ENCODE measurements at regions not wholly inside any gene's neighbourhood (a gene's known extent, or its start where the extent isn't known, plus 50 kb on each side); places are given as distances from the start of the nearest gene placed in this dataset.
"Not testable (repeated sequence)": the region's sequence is repeated elsewhere in the genome, so short reads cannot be mapped to it uniquely, and the experiment has no call there.

- DNase-seq (ENCODE audit: low spot score): no peak
- intact Hi-C loops (cut with micrococcal nuclease): no loop called here
- H3K36me3 Mint-ChIP-seq (ENCODE audit: low read depth): no peaks in the 10 kb centered on the region
- H3K9me3 Mint-ChIP-seq: peaks cover 10% of the 10 kb centered on the region
- no peaks in the 10 kb centered on the region for H3K27me3 Mint-ChIP-seq (ENCODE audit: insufficient read depth)
- H3K4me3 Mint-ChIP-seq: no peak overlapping the region
- no peaks in the 10 kb centered on the region for H3K4me1 Mint-ChIP-seq (ENCODE audit: low read depth)
- no peak overlapping the region for H3K27ac Mint-ChIP-seq
These were observed 379.0 kb upstream of the HTR1E start for GRCh38 chr6:86558318-86558717.

GRCh38 chr6:86537292-86537861 is 400.0 kb upstream of the HTR1E start:
- H3K4me1 Mint-ChIP-seq (ENCODE audit: low read depth): no peaks in the 10 kb centered on the region
- no peak for DNase-seq (ENCODE audit: low spot score)
- peaks cover 1% of the 10 kb centered on the region for H3K27me3 Mint-ChIP-seq (ENCODE audit: insufficient read depth)
- intact Hi-C loops (cut with micrococcal nuclease): no loop called here
- H3K36me3 Mint-ChIP-seq (ENCODE audit: low read depth): no peaks in the 10 kb centered on the region
- no peak overlapping the region for H3K27ac Mint-ChIP-seq
- no peak overlapping the region for H3K4me3 Mint-ChIP-seq
- H3K9me3 Mint-ChIP-seq: no peaks in the 10 kb centered on the region

GRCh38 chr6:86536121-86536520 is 401.2 kb upstream of the HTR1E start:
- Mint-ChIP-seq H3K27ac (no peak overlapping the region), H3K27me3 (ENCODE audit: insufficient read depth) (peaks cover 1% of the 10 kb centered on the region), H3K9me3 (no peaks in the 10 kb centered on the region), H3K4me1 (ENCODE audit: low read depth) (no peaks in the 10 kb centered on the region), H3K36me3 (ENCODE audit: low read depth) (no peaks in the 10 kb centered on the region), H3K4me3 (no peak overlapping the region)
- DNase-seq (ENCODE audit: low spot score): no peak
- intact Hi-C loops (cut with micrococcal nuclease): no loop called here

GRCh38 chr6:86535100-86535499 is 402.2 kb upstream of the HTR1E start:
- DNase-seq (ENCODE audit: low spot score): no peak
- no peaks in the 10 kb centered on the region for H3K9me3 Mint-ChIP-seq
- H3K4me3 Mint-ChIP-seq: no peak overlapping the region
- no peak overlapping the region for H3K27ac Mint-ChIP-seq
- H3K36me3 Mint-ChIP-seq (ENCODE audit: low read depth): no peaks in the 10 kb centered on the region
- peaks cover 1% of the 10 kb centered on the region for H3K27me3 Mint-ChIP-seq (ENCODE audit: insufficient read depth)
- intact Hi-C loops (cut with micrococcal nuclease): no loop called here
- no peaks in the 10 kb centered on the region for H3K4me1 Mint-ChIP-seq (ENCODE audit: low read depth)

- Mint-ChIP-seq H3K27me3 (ENCODE audit: insufficient read depth) (no peaks in the 10 kb centered on the region), H3K27ac (no peak overlapping the region), H3K4me1 (ENCODE audit: low read depth) (no peaks in the 10 kb centered on the region), H3K4me3 (no peak overlapping the region), H3K9me3 (peaks cover 15% of the 10 kb centered on the region), H3K36me3 (ENCODE audit: low read depth) (no peaks in the 10 kb centered on the region)
- no peak for DNase-seq (ENCODE audit: low spot score)
- intact Hi-C loops (cut with micrococcal nuclease): no loop called here
These were observed 407.7 kb upstream of the HTR1E start for GRCh38 chr6:86529635-86530034.

- peaks cover 26% of the 10 kb centered on the region for H3K9me3 Mint-ChIP-seq
- no peak for DNase-seq (ENCODE audit: low spot score)
- no peaks in the 10 kb centered on the region for H3K4me1 Mint-ChIP-seq (ENCODE audit: low read depth)
- no peak overlapping the region for H3K4me3 Mint-ChIP-seq
- no peak overlapping the region for H3K27ac Mint-ChIP-seq
- H3K27me3 Mint-ChIP-seq (ENCODE audit: insufficient read depth): no peaks in the 10 kb centered on the region
- intact Hi-C loops (cut with micrococcal nuclease): no loop called here
- no peaks in the 10 kb centered on the region for H3K36me3 Mint-ChIP-seq (ENCODE audit: low read depth)
These were observed 411.1 kb upstream of the HTR1E start for GRCh38 chr6:86526238-86526637.

- no peaks in the 10 kb centered on the region for H3K9me3 Mint-ChIP-seq
- no peak overlapping the region for H3K4me3 Mint-ChIP-seq
- intact Hi-C loops (cut with micrococcal nuclease): no loop called here
- no peaks in the 10 kb centered on the region for H3K4me1 Mint-ChIP-seq (ENCODE audit: low read depth)
- DNase-seq (ENCODE audit: low spot score): no peak
- H3K36me3 Mint-ChIP-seq (ENCODE audit: low read depth): no peaks in the 10 kb centered on the region
- no peak overlapping the region for H3K27ac Mint-ChIP-seq
- no peaks in the 10 kb centered on the region for H3K27me3 Mint-ChIP-seq (ENCODE audit: insufficient read depth)
These were observed 421.2 kb upstream of the HTR1E start for GRCh38 chr6:86516087-86516486.

- no peaks in the 10 kb centered on the region for H3K4me1 Mint-ChIP-seq (ENCODE audit: low read depth)
- H3K27ac Mint-ChIP-seq: no peak overlapping the region
- intact Hi-C loops (cut with micrococcal nuclease): no loop called here
- no peaks in the 10 kb centered on the region for H3K36me3 Mint-ChIP-seq (ENCODE audit: low read depth)
- no peak for DNase-seq (ENCODE audit: low spot score)
- H3K27me3 Mint-ChIP-seq (ENCODE audit: insufficient read depth): no peaks in the 10 kb centered on the region
- H3K9me3 Mint-ChIP-seq: peaks cover 4% of the 10 kb centered on the region
- H3K4me3 Mint-ChIP-seq: no peak overlapping the region
These were observed 425.4 kb upstream of the HTR1E start for GRCh38 chr6:86511962-86512361.

- Mint-ChIP-seq H3K27ac (no peak overlapping the region), H3K4me3 (no peak overlapping the region), H3K36me3 (ENCODE audit: low read depth) (no peaks in the 10 kb centered on the region), H3K9me3 (peaks cover 4% of the 10 kb centered on the region), H3K4me1 (ENCODE audit: low read depth) (no peaks in the 10 kb centered on the region), H3K27me3 (ENCODE audit: insufficient read depth) (no peaks in the 10 kb centered on the region)
- intact Hi-C loops (cut with micrococcal nuclease): no loop called here
- no peak for DNase-seq (ENCODE audit: low spot score)
These were observed 429.1 kb upstream of the HTR1E start for GRCh38 chr6:86508230-86508629.

- Mint-ChIP-seq H3K36me3 (ENCODE audit: low read depth) (no peaks in the 10 kb centered on the region), H3K27ac (no peak overlapping the region), H3K4me3 (no peak overlapping the region), H3K9me3 (peaks cover 15% of the 10 kb centered on the region), H3K27me3 (ENCODE audit: insufficient read depth) (no peaks in the 10 kb centered on the region), H3K4me1 (ENCODE audit: low read depth) (no peaks in the 10 kb centered on the region)
- intact Hi-C loops (cut with micrococcal nuclease): no loop called here
- DNase-seq (ENCODE audit: low spot score): no peak
These were observed 434.8 kb upstream of the HTR1E start for GRCh38 chr6:86502497-86502896.

- H3K27ac Mint-ChIP-seq: no peak overlapping the region
- DNase-seq (ENCODE audit: low spot score): no peak
- H3K9me3 Mint-ChIP-seq: peaks cover 19% of the 10 kb centered on the region
- intact Hi-C loops (cut with micrococcal nuclease): no loop called here
- no peaks in the 10 kb centered on the region for H3K36me3 Mint-ChIP-seq (ENCODE audit: low read depth)
- H3K4me3 Mint-ChIP-seq: no peak overlapping the region
- no peaks in the 10 kb centered on the region for H3K4me1 Mint-ChIP-seq (ENCODE audit: low read depth)
- no peaks in the 10 kb centered on the region for H3K27me3 Mint-ChIP-seq (ENCODE audit: insufficient read depth)
These were observed 437.3 kb upstream of the HTR1E start for GRCh38 chr6:86500035-86500434.

- DNase-seq (ENCODE audit: low spot score); H3K9me3 Mint-ChIP-seq; intact Hi-C loops (cut with micrococcal nuclease); H3K27me3 Mint-ChIP-seq (ENCODE audit: insufficient read depth); H3K4me1 Mint-ChIP-seq (ENCODE audit: low read depth); H3K27ac Mint-ChIP-seq; H3K4me3 Mint-ChIP-seq; H3K36me3 Mint-ChIP-seq (ENCODE audit: low read depth): not testable (repeated sequence)
These were observed 448.3 kb upstream of the HTR1E start for GRCh38 chr6:86489042-86489441.

- Mint-ChIP-seq H3K36me3 (ENCODE audit: low read depth) (no peaks in the 10 kb centered on the region), H3K27ac (no peak overlapping the region)
These were observed 449.6 kb upstream of the HTR1E start for GRCh38 chr6:86487660-86488221.

GRCh38 chr6:86478316-86478715 is 459.0 kb upstream of the HTR1E start:
- H3K4me3 Mint-ChIP-seq; H3K36me3 Mint-ChIP-seq (ENCODE audit: low read depth); H3K9me3 Mint-ChIP-seq; DNase-seq (ENCODE audit: low spot score); H3K27me3 Mint-ChIP-seq (ENCODE audit: insufficient read depth); H3K4me1 Mint-ChIP-seq (ENCODE audit: low read depth); intact Hi-C loops (cut with micrococcal nuclease); H3K27ac Mint-ChIP-seq: not testable (repeated sequence)

More at GRCh38 chr6:86487660-86488221, 449.6 kb upstream of the HTR1E start:
- Mint-ChIP-seq H3K27me3 (ENCODE audit: insufficient read depth) (no peaks in the 10 kb centered on the region), H3K9me3 (no peaks in the 10 kb centered on the region), H3K4me3 (no peak overlapping the region), H3K4me1 (ENCODE audit: low read depth) (no peaks in the 10 kb centered on the region)
- no peak for DNase-seq (ENCODE audit: low spot score)
- intact Hi-C loops (cut with micrococcal nuclease): no loop called here

Measured in activated T-helper 1 cell treated with anti-CD3 and anti-CD28 coated beads, Interleukin-12 subunit alpha, Interleukin-12 subunit beta, Interleukin-2, Interleukin-4 antibody, amounts not matched to agents 30 ng/mL and 10 ng/mL and 1 ng/mL, durations not matched to agents 14 hours and 24 hours and 36 hours (primary cell).